GM18867 (cell line): ENCODE measurements at regions not wholly inside any gene's neighbourhood (a gene's known extent, or its start where the extent isn't known, plus 50 kb on each side); places are given as distances from the start of the nearest gene placed in this dataset.
A peak's percentile ranks its signal among the peaks of the same experiment; 100 is the strongest.
"Not testable (repeated sequence)": the region's sequence is repeated elsewhere in the genome, so short reads cannot be mapped to it uniquely, and the experiment has no call there.

Experiments
- ATAC-seq: cut with Tn5 transposase; IDR thresholded peaks from one replicate; pipeline ENCODE4 v1.9.1; 2021; ENCODE audit warnings: mild to moderate bottlenecking, moderate library complexity; ENCODE audit not compliant: unreplicated experiment

DNA sequence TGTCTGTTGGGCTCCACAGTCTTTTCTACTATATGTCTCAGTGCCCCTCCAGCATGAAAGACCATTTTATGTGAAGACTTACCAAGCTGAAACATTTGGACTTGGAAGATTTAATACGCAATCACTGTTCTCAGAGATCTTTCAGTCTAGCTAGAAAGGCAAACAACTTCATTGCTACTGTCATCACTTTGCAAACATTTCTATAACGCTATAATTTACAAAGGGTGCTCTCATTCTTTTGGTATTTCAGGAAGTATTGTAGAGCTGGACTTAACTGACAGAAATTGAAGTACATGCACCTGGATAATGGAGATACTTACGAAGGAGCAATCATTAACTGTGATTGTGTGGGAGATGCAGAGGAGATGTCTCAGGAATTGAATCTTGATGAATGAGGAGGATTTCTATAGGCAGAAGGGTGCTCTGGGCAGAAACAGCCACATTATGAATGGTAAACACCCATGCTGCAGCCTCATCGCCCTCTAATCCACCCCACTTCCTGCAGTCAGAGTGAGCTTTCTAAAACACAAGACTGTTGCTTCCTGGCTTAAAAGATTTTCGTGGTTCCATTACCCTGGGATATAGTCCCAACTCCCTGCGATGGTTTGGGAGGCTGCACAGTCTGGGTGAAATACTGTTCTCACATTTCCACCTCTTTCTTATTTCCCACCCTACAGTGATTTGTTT is 75.1 kb upstream of the GNG12 start:
- ATAC-seq: no peak

DNA sequence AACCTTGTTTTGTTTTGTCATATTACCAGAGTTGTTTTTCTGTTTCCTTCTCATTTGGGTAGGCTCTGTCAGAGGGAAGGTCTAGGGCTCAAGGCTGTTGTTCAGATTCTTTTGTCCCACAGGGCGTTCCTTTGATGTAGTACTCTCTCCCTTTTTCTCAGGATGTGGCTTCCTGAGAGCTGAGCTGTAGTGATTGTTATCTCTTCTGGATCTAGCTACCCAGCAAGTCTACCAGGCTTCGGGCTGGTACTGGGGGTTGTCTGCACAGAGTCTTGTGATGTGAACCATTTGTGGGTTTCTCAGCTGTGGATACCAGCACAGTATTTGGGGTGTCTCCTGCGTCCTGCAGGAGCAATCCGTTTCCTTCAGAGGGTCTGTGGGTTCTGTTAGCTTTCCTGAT is 74.2 kb upstream of the GNG12 start:
- not testable (repeated sequence) for ATAC-seq

GRCh38 chr1:67906015-67906414 is 72.7 kb upstream of the GNG12 start:
- not testable (repeated sequence) for ATAC-seq

GRCh38 chr1:67902546-67903223 is 69.4 kb upstream of the GNG12 start:
- ATAC-seq: not testable (repeated sequence)

- ATAC-seq: no peak
Observed at GRCh38 chr1:67898033-67898726, 64.9 kb upstream of the GNG12 start.

GRCh38 chr1:67897270-67897949 is 64.1 kb upstream of the GNG12 start:
- no peak for ATAC-seq

GRCh38 chr1:67896826-67897225 is 63.6 kb upstream of the GNG12 start:
- ATAC-seq: no peak

DNA sequence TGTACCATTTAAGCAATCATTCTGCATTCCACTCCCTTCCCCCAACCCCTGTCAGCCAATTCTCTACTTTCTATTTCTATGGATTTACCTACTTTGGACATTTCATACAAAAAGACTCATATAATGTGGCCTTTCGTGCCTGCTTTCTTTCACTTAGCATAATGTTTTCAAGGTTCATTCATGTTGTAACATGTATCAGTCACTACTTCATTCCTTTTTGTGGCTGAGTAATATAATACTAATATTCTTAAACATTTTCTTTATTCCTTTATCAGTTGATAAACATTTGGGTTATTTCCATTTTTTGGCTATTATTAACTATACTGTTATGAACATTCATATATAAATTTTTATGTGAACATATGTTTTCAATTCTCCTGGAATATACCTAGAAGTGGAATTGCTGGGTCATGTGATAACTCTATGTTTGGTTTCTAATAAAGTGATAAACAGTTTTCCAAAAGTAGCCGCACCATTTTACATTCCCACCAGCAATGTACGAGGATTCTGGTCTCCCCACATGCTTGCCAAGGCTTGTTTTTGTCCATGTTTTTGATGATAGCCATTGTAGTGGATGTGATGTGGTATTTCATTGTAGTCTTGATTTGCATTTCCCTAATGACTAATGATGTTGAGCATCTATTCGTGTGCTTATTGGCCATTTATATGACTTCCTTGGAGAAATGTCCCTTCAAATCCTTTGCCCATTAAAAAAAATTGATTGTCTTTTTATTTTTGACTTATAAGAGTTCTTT is 61.9 kb upstream of the GNG12 start:
- no peak for ATAC-seq

- no peak for ATAC-seq
Observed at GRCh38 chr1:67893126-67893495, 59.8 kb upstream of the GNG12 start.

DNA sequence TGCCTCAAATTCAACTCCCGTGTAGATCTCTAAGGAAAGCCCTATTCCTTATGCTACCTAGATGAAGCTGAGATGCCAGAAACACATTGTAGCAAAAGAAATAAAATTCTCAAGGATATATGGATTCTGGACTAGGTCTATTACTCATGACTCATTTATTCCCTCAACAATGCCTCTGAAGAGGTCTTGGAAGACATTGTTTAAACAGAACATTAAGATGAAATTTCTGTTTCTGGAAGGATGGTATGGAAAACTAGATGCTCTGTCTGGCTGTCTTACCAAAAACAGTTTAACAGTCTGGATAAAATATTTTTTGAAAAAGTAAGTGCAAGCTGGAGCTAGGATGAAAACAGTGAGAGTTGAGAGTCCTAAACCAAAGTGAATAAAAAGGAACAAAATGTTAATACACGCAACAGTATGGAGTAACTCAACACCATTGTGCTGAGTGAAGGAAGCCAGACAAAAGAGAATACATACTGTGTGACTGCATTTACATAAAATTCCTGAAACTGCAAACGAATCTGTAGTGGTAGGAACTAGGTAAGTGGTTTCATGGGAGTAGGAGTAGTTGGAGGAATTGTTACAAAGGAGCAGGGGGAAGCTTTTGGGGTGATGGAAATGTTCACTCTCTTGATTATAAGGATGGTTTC is 59.3 kb upstream of the GNG12 start:
- ATAC-seq: no peak

GRCh38 chr1:67890857-67891256 is 57.6 kb upstream of the GNG12 start:
- ATAC-seq: no peak

DNA sequence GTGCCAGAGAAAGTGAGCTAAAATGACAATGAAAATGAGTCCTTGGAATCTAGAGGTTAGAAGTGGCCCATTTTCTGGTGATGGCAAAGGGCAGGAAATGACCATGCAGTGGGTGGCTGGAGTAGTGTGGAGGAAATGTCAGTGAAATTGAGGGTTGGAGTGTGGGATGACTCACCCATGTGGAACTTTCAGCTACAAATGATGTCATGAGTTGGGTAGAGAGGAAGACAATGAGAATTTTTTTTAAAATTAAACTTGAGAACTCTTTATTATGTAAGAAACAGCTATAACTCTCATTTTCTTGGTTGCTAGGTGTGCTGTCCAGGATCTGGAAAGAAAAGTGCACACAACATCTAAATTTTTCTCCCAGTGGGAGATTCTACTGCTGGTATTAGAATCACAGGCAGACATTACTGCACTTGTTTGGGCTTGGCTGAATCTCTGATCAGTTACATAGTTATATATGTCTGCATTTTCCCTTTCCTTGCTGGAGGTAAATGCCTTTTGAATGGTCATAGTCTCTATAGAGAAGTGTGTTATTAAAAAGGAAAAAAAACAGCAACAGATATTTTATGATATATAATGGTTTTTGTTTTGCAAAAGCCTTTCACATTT is 56.8 kb upstream of the GNG12 start:
- peak; percentile 51 for ATAC-seq

DNA sequence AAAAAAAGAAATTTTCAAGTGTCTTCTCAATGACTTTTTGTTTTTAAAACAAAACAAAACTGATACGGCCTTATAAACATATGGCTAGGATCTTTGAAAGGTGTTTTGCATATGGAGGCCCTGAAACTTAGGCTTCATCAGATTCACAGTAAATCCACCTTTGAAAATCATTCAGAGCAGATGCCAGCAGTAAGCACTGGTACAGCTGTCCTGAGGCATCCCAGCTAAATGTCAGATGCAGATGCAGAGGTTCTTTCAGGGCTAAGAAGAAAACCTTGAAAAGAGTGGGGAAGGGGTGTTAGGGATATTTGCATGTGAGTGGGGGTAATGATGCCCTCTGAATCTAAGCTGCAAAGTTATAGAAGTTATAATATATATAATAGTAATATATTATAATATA is 56.2 kb upstream of the GNG12 start:
- ATAC-seq: no peak

GRCh38 chr1:67888216-67889106 is 55.2 kb upstream of the GNG12 start:
- no peak for ATAC-seq

GRCh38 chr1:67887146-67887545 is 53.9 kb upstream of the GNG12 start:
- no peak for ATAC-seq

- no peak for ATAC-seq
Observed at GRCh38 chr1:67886076-67886475, 52.8 kb upstream of the GNG12 start.

DNA sequence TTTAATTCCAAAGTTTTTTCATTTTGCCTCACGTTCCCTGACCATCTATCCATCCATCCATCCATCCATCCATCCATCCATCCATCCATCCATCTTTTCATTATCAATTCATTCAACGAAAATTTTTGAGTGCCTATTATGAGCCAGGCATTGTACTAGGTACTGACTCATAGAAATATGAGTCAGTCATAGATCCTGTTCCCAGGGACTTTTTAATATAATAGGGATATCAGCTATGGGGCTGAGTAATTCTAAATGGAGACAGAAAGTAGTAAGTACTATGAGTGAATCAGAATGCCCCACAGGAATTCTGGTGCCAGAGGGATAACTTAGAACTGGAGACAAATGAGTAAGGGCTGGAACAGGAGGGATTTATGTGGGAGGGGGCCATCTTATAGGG is 49.8 kb upstream of the GNG12 start:
- ATAC-seq: no peak
